ENCODE measurements at regions not wholly inside any gene's neighbourhood (a gene's known extent, or its start where the extent isn't known, plus 50 kb on each side); places are given as distances from the start of the nearest gene placed in this dataset.

GRCh38 chr4:14428125-14428524, 574.2 kb upstream of the CPEB2 start:
- TF ChIP-seq CTCF (IDR thresholded peaks at IDR 0.05): no peak
- no peak for TF ChIP-seq POLR2A (IDR thresholded peaks at IDR 0.05)

Measured in adrenal gland (tissue), 5 donors.